HEK293 (cell line): ENCODE measurements at regions not wholly inside any gene's neighbourhood (a gene's known extent, or its start where the extent isn't known, plus 50 kb on each side); places are given as distances from the start of the nearest gene placed in this dataset.
"Not testable (repeated sequence)": the region's sequence is repeated elsewhere in the genome, so short reads cannot be mapped to it uniquely, and the experiment has no call there.

Experiments
- CTCF ChIA-PET: fragments of 350-600 bp; formaldehyde crosslinking; extraction: SDS; loops from one replicate; lab custom pipeline; 2021; ENCODE audit warnings: antibody characterized with exemption; lab: Yijun Ruan, JAX
- POLR2A ChIA-PET: fragments of 300-600 bp; formaldehyde crosslinking; extraction: SDS; loops from one replicate; lab custom pipeline; 2020; ENCODE audit warnings: antibody characterized with exemption, inconsistent platforms; lab: Yijun Ruan, JAX
- H3K27ac ChIP-seq: fragments of 200-500 bp; sonication (Bioruptor generic); 2 replicates; pipeline ENCODE4 v1.5.1; 2014; ENCODE audit warnings: low read depth, low read length, control low read depth, inconsistent platforms; ENCODE audit errors: extremely low read depth
- H3K36me3 ChIP-seq, 2 experiments: fragments of 200-500 bp in 1 of 2; sonication (Bioruptor generic) in 1 of 2; 1 replicate in 1 of 2; 2 replicates in 1 of 2; pipeline ENCODE4 v1.5.1; 2014 to 2017; ENCODE audit warnings: inconsistent platforms in 2 of 2, low read length in 2 of 2; ENCODE audit not compliant: control insufficient read depth in 2 of 2, insufficient read depth in 1 of 2
- H3K4me1 ChIP-seq: fragments of 200-500 bp; sonication (Bioruptor generic); 2 replicates; pipeline ENCODE4 v1.5.1; 2014; ENCODE audit warnings: mild to moderate bottlenecking, low read length, inconsistent platforms; ENCODE audit not compliant: control insufficient read depth, insufficient read depth
- H3K4me3 ChIP-seq: 2 replicates; pipeline ENCODE4 v1.5.1; 2011; ENCODE audit warnings: low read depth, mild to moderate bottlenecking, control low read depth, low read length, moderate library complexity
- H3K9me3 ChIP-seq: fragments of 200-500 bp; sonication (Bioruptor generic); 2 replicates; pipeline ENCODE4 v1.5.1; 2014; ENCODE audit warnings: low read depth, low read length, inconsistent platforms; ENCODE audit not compliant: control insufficient read depth, insufficient read depth
- MEIS1 ChIP-seq: sonication (generic); formaldehyde crosslinking; IDR thresholded peaks from 2 replicates; pipeline ENCODE4 v1.8.1; 2022; ENCODE audit warnings: missing genetic modification reagents, mild to moderate bottlenecking, borderline replicate concordance
- RBAK ChIP-seq: fragments of 450-650 bp; formaldehyde crosslinking; IDR thresholded peaks from 2 replicates; pipeline ENCODE4 v1.5.1; 2016; ENCODE audit warnings: missing biosample characterization, missing genetic modification characterization
- REPIN1 ChIP-seq: fragments of 450-650 bp; formaldehyde crosslinking; IDR thresholded peaks from 2 replicates; pipeline ENCODE4 v1.5.1; 2017; ENCODE audit warnings: missing biosample characterization, missing genetic modification characterization, low read depth
- ZBTB21 ChIP-seq: fragments of 450-650 bp; formaldehyde crosslinking; IDR thresholded peaks from 2 replicates; pipeline ENCODE4 v1.5.1; 2017; ENCODE audit warnings: missing biosample characterization, missing genetic modification characterization
- ZNF121 ChIP-seq: fragments of 450-650 bp; formaldehyde crosslinking; IDR thresholded peaks from 2 replicates; pipeline ENCODE4 v1.5.1; 2016; ENCODE audit warnings: missing biosample characterization, missing genetic modification characterization
- ZNF19 ChIP-seq: fragments of 450-650 bp; formaldehyde crosslinking; IDR thresholded peaks from 2 replicates; pipeline ENCODE4; 2016; ENCODE audit warnings: missing biosample characterization, missing genetic modification characterization, low read depth
- ZNF202 ChIP-seq: fragments of 450-650 bp; formaldehyde crosslinking; IDR thresholded peaks from 2 replicates; pipeline ENCODE4 v1.5.1; 2016; ENCODE audit warnings: missing biosample characterization, missing genetic modification characterization, borderline replicate concordance
- ZNF24 ChIP-seq: fragments of 450-650 bp; formaldehyde crosslinking; IDR thresholded peaks from 2 replicates; pipeline ENCODE4 v1.5.1; 2016; ENCODE audit warnings: missing biosample characterization, missing genetic modification characterization
- ZNF324 ChIP-seq: fragments of 450-650 bp; formaldehyde crosslinking; IDR thresholded peaks from 2 replicates; pipeline ENCODE4 v1.5.1; 2016; ENCODE audit warnings: missing biosample characterization, missing genetic modification characterization
- ZNF394 ChIP-seq: fragments of 450-650 bp; formaldehyde crosslinking; IDR thresholded peaks from 2 replicates; pipeline ENCODE4 v1.5.1; 2016; ENCODE audit warnings: missing biosample characterization, missing genetic modification characterization, mild to moderate bottlenecking, moderate library complexity, borderline replicate concordance
- ZNF426 ChIP-seq: fragments of 450-650 bp; formaldehyde crosslinking; IDR thresholded peaks from 2 replicates; pipeline ENCODE4 v1.5.1; 2017; ENCODE audit warnings: missing biosample characterization, missing genetic modification characterization, mild to moderate bottlenecking, inconsistent platforms, moderate library complexity
- ZNF48 ChIP-seq: fragments of 450-650 bp; formaldehyde crosslinking; IDR thresholded peaks from 2 replicates; pipeline ENCODE4 v1.5.1; 2016; ENCODE audit warnings: missing biosample characterization, missing genetic modification characterization
- ZNF488 ChIP-seq: fragments of 450-650 bp; formaldehyde crosslinking; IDR thresholded peaks from 2 replicates; pipeline ENCODE4 v1.5.1; 2016; ENCODE audit warnings: missing biosample characterization, missing genetic modification characterization
- ZNF518A ChIP-seq: fragments of 450-650 bp; formaldehyde crosslinking; conservative IDR thresholded peaks from 2 replicates; pipeline ENCODE4 v1.5.1; 2016; ENCODE audit warnings: low read depth, missing biosample characterization, missing genetic modification characterization
- ZNF555 ChIP-seq: fragments of 450-650 bp; formaldehyde crosslinking; conservative IDR thresholded peaks from 2 replicates; pipeline ENCODE4 v1.5.1; 2017; ENCODE audit warnings: missing biosample characterization, mild to moderate bottlenecking, missing genetic modification characterization, inconsistent platforms
- ZNF623 ChIP-seq: fragments of 450-650 bp; formaldehyde crosslinking; IDR thresholded peaks from 2 replicates; pipeline ENCODE4 v1.5.1; 2016; ENCODE audit warnings: missing biosample characterization, missing genetic modification characterization
- ZNF704 ChIP-seq: fragments of 450-650 bp; formaldehyde crosslinking; IDR thresholded peaks from 2 replicates; pipeline ENCODE4 v1.5.1; 2016; ENCODE audit warnings: missing biosample characterization, missing genetic modification characterization
- TF ChIP-seq, protein P1 (sequence below): fragments of 450-650 bp; formaldehyde crosslinking; conservative IDR thresholded peaks from 2 replicates; pipeline ENCODE4 v1.5.1; 2016; ENCODE audit warnings: low read depth, missing biosample characterization, missing genetic modification characterization

- CTCF ChIA-PET = no interaction called here
- Histone ChIP-seq H3K27ac (no peak overlapping the region), H3K36me3 (no peaks in the 10 kb centered on the region), H3K4me3 (no peak overlapping the region), H3K4me1 (no peaks in the 10 kb centered on the region), H3K9me3 (no peaks in the 10 kb centered on the region)
- TF ChIP-seq REPIN1 (tag by site-specific recombination) = no peak
- no peak for TF ChIP-seq ZNF121 (tag by site-specific recombination)
- no peak for TF ChIP-seq MEIS1 (CRISPR knock-in tag)
- no peak for TF ChIP-seq ZNF48 (tag by site-specific recombination)
- no peak for TF ChIP-seq RBAK (tag by site-specific recombination)
- no peak for TF ChIP-seq ZNF324 (tag by site-specific recombination)
- no peak for TF ChIP-seq ZNF24 (tag by site-specific recombination)
- TF ChIP-seq ZNF704 (tag by site-specific recombination) = no peak
- TF ChIP-seq ZNF488 (tag by site-specific recombination) = no peak
- no peak for TF ChIP-seq ZNF19 (tag by site-specific recombination)
- TF ChIP-seq ZBTB21 (tag by site-specific recombination) = no peak
- POLR2A ChIA-PET = no interaction called here
Measured at GRCh38 chr2:210782222-210782621, 225.8 kb downstream of the CPS1 start.

DNA sequence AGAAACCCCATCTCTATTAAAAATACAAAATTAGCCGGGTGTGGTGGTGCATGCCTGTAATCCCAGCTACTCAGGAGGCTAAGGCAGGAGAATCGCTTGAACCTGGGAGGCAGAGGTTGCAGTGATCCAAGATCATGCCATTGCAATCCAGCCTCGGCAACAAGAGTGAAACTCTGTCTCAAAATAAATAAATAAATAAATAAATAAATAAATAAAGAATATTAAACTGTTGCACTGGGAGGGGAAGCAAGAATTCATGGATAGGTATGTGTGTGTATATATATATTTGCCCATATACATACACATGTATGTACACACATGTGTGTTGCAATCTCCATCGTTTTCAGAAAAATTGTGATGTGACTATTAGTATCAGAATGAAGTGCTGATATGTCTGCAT lies 231.4 kb downstream of the CPS1 start:
- H3K9me3 ChIP-seq, CTCF ChIA-PET, POLR2A ChIA-PET: not testable (repeated sequence)
- TF ChIP-seq ZNF555 (tag by site-specific recombination) (peak; percentile 25; the same call in 1 of the 2 replicates), ZNF518A (tag by site-specific recombination) (peak; percentile 54), ZNF426 (tag by site-specific recombination) (peak; percentile 45), ZNF623 (peak; percentile 35; the same call in 1 of the 2 replicates), ZNF394 (peak; percentile 57; the same call in 1 of the 2 replicates), ZNF202 (tag by site-specific recombination) (0 out of 2 replicates have a peak, but pooled peaks have one; percentile 27)
- TF ChIP-seq, protein P1, sequence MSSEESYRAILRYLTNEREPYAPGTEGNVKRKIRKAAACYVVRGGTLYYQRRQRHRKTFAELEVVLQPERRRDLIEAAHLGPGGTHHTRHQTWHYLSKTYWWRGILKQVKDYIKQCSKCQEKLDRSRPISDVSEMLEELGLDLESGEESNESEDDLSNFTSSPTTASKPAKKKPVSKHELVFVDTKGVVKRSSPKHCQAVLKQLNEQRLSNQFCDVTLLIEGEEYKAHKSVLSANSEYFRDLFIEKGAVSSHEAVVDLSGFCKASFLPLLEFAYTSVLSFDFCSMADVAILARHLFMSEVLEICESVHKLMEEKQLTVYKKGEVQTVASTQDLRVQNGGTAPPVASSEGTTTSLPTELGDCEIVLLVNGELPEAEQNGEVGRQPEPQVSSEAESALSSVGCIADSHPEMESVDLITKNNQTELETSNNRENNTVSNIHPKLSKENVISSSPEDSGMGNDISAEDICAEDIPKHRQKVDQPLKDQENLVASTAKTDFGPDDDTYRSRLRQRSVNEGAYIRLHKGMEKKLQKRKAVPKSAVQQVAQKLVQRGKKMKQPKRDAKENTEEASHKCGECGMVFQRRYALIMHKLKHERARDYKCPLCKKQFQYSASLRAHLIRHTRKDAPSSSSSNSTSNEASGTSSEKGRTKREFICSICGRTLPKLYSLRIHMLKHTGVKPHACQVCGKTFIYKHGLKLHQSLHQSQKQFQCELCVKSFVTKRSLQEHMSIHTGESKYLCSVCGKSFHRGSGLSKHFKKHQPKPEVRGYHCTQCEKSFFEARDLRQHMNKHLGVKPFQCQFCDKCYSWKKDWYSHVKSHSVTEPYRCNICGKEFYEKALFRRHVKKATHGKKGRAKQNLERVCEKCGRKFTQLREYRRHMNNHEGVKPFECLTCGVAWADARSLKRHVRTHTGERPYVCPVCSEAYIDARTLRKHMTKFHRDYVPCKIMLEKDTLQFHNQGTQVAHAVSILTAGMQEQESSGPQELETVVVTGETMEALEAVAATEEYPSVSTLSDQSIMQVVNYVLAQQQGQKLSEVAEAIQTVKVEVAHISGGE (tag by site-specific recombination) = peak; percentile 55; the same call in 1 of the 2 replicates
- TF ChIP-seq, all 188 proteins: peak for 7; not testable (repeated sequence) for 181
- not testable (repeated sequence) for H3K27ac ChIP-seq, H3K36me3 ChIP-seq, H3K4me3 ChIP-seq, H3K4me1 ChIP-seq
